Lung (tissue), 11 donors: ENCODE measurements at regions not wholly inside any gene's neighbourhood (a gene's known extent, or its start where the extent isn't known, plus 50 kb on each side); places are given as distances from the start of the nearest gene placed in this dataset.

Experiments
- ATAC-seq: fragments of 200-7000 bp; cut with Tn5 transposase; one replicate; pipeline ENCODE4 v1.9.1; 2020; ENCODE audit warnings: moderate number of reproducible peaks; ENCODE audit not compliant: insufficient read depth, low FRiP score
- DNase-seq, 3 donors: peaks; one replicate each; pipeline ENCODE4 v3.0.0-alpha.2; 2013 to 2017
- H3K27ac ChIP-seq, 2 donors: one replicate each; pipeline ENCODE4 v1.5.1; 2013; ENCODE audit warnings: mild to moderate bottlenecking in 2 of 2, moderate library complexity in 2 of 2, control low read depth in 1 of 2, inconsistent platforms in 1 of 2, low read depth in 1 of 2, low read length in 1 of 2
- H3K27me3 ChIP-seq, 3 donors: one replicate each; pipeline ENCODE4 v1.5.1; 2013; ENCODE audit warnings: low read length in 2 of 3; ENCODE audit not compliant: control insufficient read depth in 3 of 3, insufficient read depth in 3 of 3
- H3K36me3 ChIP-seq, 4 donors: one replicate each; pipeline ENCODE4 v1.5.1; 2013; ENCODE audit warnings: low read length in 4 of 4, mild to moderate bottlenecking in 1 of 4, moderate library complexity in 1 of 4; ENCODE audit not compliant: control insufficient read depth in 4 of 4, insufficient read depth in 4 of 4
- H3K4me1 ChIP-seq, 5 donors: one replicate each; pipeline ENCODE4 v1.5.1; 2013; ENCODE audit warnings: low read length in 5 of 5, mild to moderate bottlenecking in 2 of 5, moderate library complexity in 1 of 5; ENCODE audit not compliant: control insufficient read depth in 5 of 5, insufficient read depth in 5 of 5
- H3K4me3 ChIP-seq: one replicate; pipeline ENCODE4 v1.5.1; 2013; ENCODE audit warnings: mild to moderate bottlenecking, control low read depth, moderate library complexity
- H3K9ac ChIP-seq, 2 donors: one replicate each; pipeline ENCODE4 v1.5.1; 2013; ENCODE audit warnings: low read length in 2 of 2, control low read depth in 1 of 2; ENCODE audit not compliant: insufficient read depth in 1 of 2
- H3K9me3 ChIP-seq, 4 donors: one replicate each; pipeline ENCODE4 v1.5.1; 2013; ENCODE audit warnings: low read length in 3 of 4, mild to moderate bottlenecking in 1 of 4, moderate library complexity in 1 of 4; ENCODE audit not compliant: control insufficient read depth in 4 of 4, insufficient read depth in 3 of 4
- WGBS, 2 donors: extraction: QIAGEN DNeasy Blood & Tissue Kit; methylation state at CpG; one replicate each; pipeline ENCODE4 v1.1.7; 2013; 5-methylcytosine and 5-hydroxymethylcytosine counted together
- TF ChIP-seq, protein P1 (sequence below): IDR thresholded peaks from 2 replicates; pipeline ENCODE4 v1.5.1; 2012; ENCODE audit warnings: mild to moderate bottlenecking; ENCODE audit errors: control extremely low read depth, extremely low read depth
- donor health status: control.
- donor health status: control.
- donor health status: Bipolar disorder and iron deficiency.
- donor health status: healthy.
- donor health status: DM: yes; HTN: yes; CAD: no.

DNA sequence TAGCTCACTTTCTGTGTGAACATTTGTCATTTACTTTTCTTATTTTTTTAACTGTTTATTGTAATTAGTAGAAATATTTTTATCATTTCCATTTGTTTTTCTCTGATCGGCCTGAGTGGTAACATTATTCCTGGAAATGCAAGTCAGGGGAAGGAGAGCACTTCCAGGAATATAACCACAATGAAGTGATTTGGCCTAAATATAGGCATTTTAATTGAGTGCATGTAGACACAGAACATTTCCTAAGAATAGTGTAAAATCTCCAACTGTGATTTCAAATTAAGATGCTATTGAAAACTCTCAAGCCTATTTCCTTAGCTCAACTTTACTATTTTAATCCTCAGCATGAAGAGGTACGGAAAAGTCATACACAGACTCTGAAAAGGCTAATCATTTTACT lies 86.5 kb upstream of the SKAP2 start:
- no peak overlapping the region for H3K9ac ChIP-seq
- TF ChIP-seq, protein P1, sequence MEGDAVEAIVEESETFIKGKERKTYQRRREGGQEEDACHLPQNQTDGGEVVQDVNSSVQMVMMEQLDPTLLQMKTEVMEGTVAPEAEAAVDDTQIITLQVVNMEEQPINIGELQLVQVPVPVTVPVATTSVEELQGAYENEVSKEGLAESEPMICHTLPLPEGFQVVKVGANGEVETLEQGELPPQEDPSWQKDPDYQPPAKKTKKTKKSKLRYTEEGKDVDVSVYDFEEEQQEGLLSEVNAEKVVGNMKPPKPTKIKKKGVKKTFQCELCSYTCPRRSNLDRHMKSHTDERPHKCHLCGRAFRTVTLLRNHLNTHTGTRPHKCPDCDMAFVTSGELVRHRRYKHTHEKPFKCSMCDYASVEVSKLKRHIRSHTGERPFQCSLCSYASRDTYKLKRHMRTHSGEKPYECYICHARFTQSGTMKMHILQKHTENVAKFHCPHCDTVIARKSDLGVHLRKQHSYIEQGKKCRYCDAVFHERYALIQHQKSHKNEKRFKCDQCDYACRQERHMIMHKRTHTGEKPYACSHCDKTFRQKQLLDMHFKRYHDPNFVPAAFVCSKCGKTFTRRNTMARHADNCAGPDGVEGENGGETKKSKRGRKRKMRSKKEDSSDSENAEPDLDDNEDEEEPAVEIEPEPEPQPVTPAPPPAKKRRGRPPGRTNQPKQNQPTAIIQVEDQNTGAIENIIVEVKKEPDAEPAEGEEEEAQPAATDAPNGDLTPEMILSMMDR: no peak
- H3K9me3 ChIP-seq: no peaks in the 10 kb centered on the region
- H3K4me3 ChIP-seq: no peak overlapping the region
- peak in 2 of 3 donors; percentile 95 to 96 for DNase-seq
- no peaks in the 10 kb centered on the region for H3K36me3 ChIP-seq
- H3K27ac ChIP-seq: no peak overlapping the region
- no peak for ATAC-seq
- peaks cover 0 to 2% (median 0%) of the 10 kb centered on the region in 3 donors for H3K27me3 ChIP-seq
- H3K4me1 ChIP-seq: peaks cover 0 to 58% (median 0%) of the 10 kb centered on the region in 5 donors
- WGBS, 2 donors: 66 to 76% methylated on average over 2 of the region's 2 CpGs

GRCh38 chr7:26949319-26949718 lies 84.9 kb upstream of the SKAP2 start:
- WGBS, 2 donors: 40 to 56% methylated on average over 1 of the region's 1 CpG
- no peak for ATAC-seq
- TF ChIP-seq, protein P1: no peak

GRCh38 chr7:26948617-26949118 lies 84.3 kb upstream of the SKAP2 start:
- TF ChIP-seq, protein P1: no peak
- Histone ChIP-seq H3K9ac (no peak overlapping the region), H3K4me1 (peaks cover 0 to 46% (median 0%) of the 10 kb centered on the region in 5 donors), H3K27me3 (no peaks in the 10 kb centered on the region), H3K27ac (no peak overlapping the region), H3K36me3 (no peaks in the 10 kb centered on the region), H3K9me3 (no peaks in the 10 kb centered on the region), H3K4me3 (no peak overlapping the region)
- no peak for DNase-seq
- no peak for ATAC-seq
- 25 to 29% methylated on average over 1 of the region's 1 CpG for WGBS, 2 donors

More at GRCh38 chr7:26949319-26949718, 84.9 kb upstream of the SKAP2 start:
- Histone ChIP-seq H3K9me3 (no peaks in the 10 kb centered on the region), H3K27ac (no peak overlapping the region), H3K4me1 (peaks cover 0 to 46% (median 0%) of the 10 kb centered on the region in 5 donors), H3K36me3 (no peaks in the 10 kb centered on the region), H3K27me3 (no peaks in the 10 kb centered on the region), H3K9ac (no peak overlapping the region), H3K4me3 (no peak overlapping the region)
- no peak for DNase-seq
